Mesodermal cell (in vitro differentiated cells): ENCODE measurements at regions not wholly inside any gene's neighbourhood (a gene's known extent, or its start where the extent isn't known, plus 50 kb on each side); places are given as distances from the start of the nearest gene placed in this dataset.
"Not testable (repeated sequence)": the region's sequence is repeated elsewhere in the genome, so short reads cannot be mapped to it uniquely, and the experiment has no call there.

Experiments
- H3K27ac ChIP-seq: 2 replicates; pipeline ENCODE4 v1.7.0; 2013; ENCODE audit warnings: mild to moderate bottlenecking, low read depth, low read length, moderate library complexity; ENCODE audit not compliant: severe bottlenecking
- H3K36me3 ChIP-seq: 2 replicates; pipeline ENCODE4 v1.7.1; 2013; ENCODE audit warnings: mild to moderate bottlenecking, low read length, moderate library complexity; ENCODE audit not compliant: control insufficient read depth, insufficient read depth
- H3K4me1 ChIP-seq: one replicate; pipeline ENCODE4 v1.7.1; 2013; ENCODE audit warnings: mild to moderate bottlenecking, low read length; ENCODE audit not compliant: insufficient read depth, control insufficient read depth, poor library complexity, severe bottlenecking
- H3K4me3 ChIP-seq: 2 replicates; pipeline ENCODE4 v1.7.0; 2013; ENCODE audit warnings: low read length, control low read depth, mild to moderate bottlenecking; ENCODE audit not compliant: insufficient read depth, poor library complexity, severe bottlenecking; ENCODE audit errors: extremely low read depth
- H3K9me3 ChIP-seq: 2 replicates; pipeline ENCODE4 v1.7.1; 2013; ENCODE audit warnings: mild to moderate bottlenecking, low read length, moderate library complexity; ENCODE audit not compliant: control insufficient read depth
- WGBS, 2 experiments: methylation state at CpG; one replicate each; pipeline ENCODE4 v1.1.5; 2013; ENCODE audit warnings: missing lambda C conversion rate in 2 of 2; ENCODE audit not compliant: insufficient coverage in 2 of 2; 5-methylcytosine and 5-hydroxymethylcytosine counted together

GRCh38 chr11:126138636-126139035 lies 72.8 kb downstream of the RPUSD4 start:
- Histone ChIP-seq H3K27ac (no peak overlapping the region), H3K4me1 (peaks cover 29% of the 10 kb centered on the region), H3K9me3 (no peaks in the 10 kb centered on the region), H3K36me3 (no peaks in the 10 kb centered on the region), H3K4me3 (no peak overlapping the region)
- 95% methylated on average over 5 of the region's 7 CpGs; no CpG with 5 or more reads in 1 of the 2 experiments for WGBS, 2 experiments

DNA sequence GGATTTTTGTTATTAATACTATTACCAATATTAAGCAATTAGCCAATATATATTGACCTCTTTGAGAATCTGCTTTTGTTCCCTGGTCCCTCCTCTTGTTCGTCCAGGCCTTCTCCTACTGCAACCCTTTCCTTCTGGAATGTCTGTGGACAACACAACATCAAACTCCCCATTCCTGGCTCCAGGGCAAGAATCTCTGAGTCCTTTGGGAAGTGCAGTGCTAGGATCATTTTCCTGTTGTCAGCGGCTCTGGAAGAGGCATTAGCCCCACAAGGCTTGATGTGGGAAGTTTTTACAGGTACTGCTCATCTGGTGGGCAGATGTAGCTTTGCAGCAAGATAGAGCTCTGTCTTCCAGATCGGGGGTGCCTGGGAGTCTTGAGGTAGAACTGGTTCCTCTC lies 74.3 kb downstream of the RPUSD4 start:
- H3K36me3 ChIP-seq, result no peaks in the 10 kb centered on the region
- WGBS, 2 experiments, result 80% methylated on average over 2 of the region's 3 CpGs; no CpG with 5 or more reads in 1 of the 2 experiments
- no peak overlapping the region for H3K4me3 ChIP-seq
- H3K4me1 ChIP-seq, result peaks cover 36% of the 10 kb centered on the region
- H3K9me3 ChIP-seq, result no peaks in the 10 kb centered on the region
- H3K27ac ChIP-seq, result peak overlapping the region; percentile 89

DNA sequence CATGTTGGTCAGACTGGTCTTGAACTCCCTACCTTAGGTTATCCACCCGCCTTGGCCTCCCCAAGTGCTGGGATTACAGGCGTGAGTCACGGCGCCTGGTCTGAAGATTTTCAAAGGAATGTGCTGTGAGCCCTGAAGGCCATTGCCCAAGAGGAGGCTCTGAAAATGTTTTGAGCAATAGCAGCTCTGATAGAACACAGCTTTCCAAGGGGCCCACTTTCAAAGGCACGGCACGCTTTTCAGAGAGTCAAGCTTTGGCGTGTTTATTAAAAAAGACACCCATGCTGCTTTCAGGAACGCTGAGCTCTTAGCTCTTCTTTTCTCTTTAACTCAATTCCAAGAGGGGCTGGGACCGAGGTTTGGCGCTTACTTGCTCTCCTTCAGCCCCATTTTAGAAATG lies 73.8 kb upstream of the CDON start:
- H3K4me1 ChIP-seq, result peaks cover 36% of the 10 kb centered on the region
- H3K9me3 ChIP-seq, result no peaks in the 10 kb centered on the region
- H3K36me3 ChIP-seq, result no peaks in the 10 kb centered on the region
- peak overlapping the region; percentile 89 for H3K27ac ChIP-seq
- H3K4me3 ChIP-seq, result no peak overlapping the region
- WGBS, 2 experiments, result 90% methylated on average over 10 of the region's 10 CpGs

DNA sequence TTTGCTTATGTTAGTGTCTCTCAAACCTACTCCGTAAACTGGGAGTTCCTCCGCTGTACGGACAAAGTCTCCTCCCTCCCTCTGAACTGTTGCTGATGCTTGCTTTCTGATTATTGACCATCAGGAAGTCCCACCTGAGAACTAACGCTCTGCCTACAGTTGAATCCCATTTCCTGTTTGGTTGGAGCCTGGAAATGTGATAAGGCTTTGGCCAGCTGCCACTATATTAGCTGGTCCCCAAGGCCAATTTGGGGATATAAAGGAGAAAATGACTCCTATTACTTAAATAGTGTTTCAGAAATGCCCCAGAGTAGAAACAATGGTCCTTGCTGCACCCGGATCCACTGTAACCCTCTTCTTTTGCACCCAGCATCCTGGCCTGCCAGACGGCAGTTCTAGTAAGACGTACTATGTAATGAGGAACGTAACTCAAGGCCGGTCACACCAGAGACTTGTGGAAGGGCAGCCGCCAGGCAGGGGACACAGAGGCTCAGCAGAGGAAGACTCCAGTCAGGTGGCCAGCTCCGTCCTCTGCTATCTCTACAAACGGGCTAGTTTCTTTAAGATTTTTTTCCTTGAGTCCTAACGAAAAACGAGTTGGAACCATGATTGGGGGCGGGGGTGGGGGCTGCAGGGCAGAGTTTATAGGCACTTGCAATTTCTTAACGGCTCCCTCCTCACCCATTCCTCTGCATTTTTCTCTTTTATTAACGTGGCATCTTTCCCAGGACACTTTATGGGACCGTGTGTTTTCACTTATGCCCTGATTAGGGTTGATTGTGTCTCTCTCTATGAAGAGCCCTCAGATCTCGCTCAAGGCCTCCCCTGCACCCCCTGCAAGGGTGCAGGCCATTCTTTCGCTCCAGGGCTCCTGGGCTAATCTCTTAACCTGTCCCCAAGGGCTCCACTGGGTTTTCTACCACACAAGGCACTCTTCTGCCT lies 72.8 kb upstream of the CDON start:
- no peaks in the 10 kb centered on the region for H3K9me3 ChIP-seq
- H3K27ac ChIP-seq, result no peak overlapping the region
- H3K4me1 ChIP-seq, result peaks cover 36% of the 10 kb centered on the region
- 90 to 91% methylated on average over 11 to 15 of the region's 20 CpGs for WGBS, 2 experiments
- no peaks in the 10 kb centered on the region for H3K36me3 ChIP-seq
- H3K4me3 ChIP-seq, result no peak overlapping the region

- Histone ChIP-seq H3K4me1 (peaks cover 36% of the 10 kb centered on the region), H3K4me3 (no peak overlapping the region), H3K27ac (no peak overlapping the region), H3K36me3 (no peaks in the 10 kb centered on the region), H3K9me3 (no peaks in the 10 kb centered on the region)
- 80 to 93% methylated on average over 7 to 8 of the region's 8 CpGs for WGBS, 2 experiments
Observed at GRCh38 chr11:126134461-126135155, 71.9 kb upstream of the CDON start.

GRCh38 chr11:126133901-126134300 lies 71.2 kb upstream of the CDON start:
- Histone ChIP-seq H3K4me1 (peaks cover 30% of the 10 kb centered on the region), H3K9me3 (no peaks in the 10 kb centered on the region), H3K4me3 (no peak overlapping the region), H3K36me3 (no peaks in the 10 kb centered on the region), H3K27ac (no peak overlapping the region)
- 66 to 68% methylated on average over 8 of the region's 8 CpGs for WGBS, 2 experiments

DNA sequence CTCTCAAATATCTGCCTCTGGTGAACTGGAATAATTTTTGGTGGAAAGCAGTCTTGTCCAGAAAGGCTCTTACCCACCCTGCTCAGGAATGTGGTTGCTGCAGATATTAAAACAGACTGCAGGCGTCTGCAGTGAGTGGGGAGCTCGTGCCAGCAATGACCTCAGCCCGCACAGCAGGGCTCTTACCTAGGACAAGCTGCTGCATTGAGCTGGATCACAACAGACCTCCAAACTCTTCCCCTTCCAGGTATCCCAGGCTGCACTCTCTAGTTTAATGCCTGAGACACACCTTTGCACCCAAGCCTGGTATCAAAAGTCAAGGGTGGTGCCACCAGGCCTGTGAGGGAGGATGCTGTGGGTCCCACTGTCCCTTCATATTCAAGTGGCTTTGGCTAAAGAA lies 69.7 kb upstream of the CDON start:
- Histone ChIP-seq H3K9me3 (no peaks in the 10 kb centered on the region), H3K4me3 (no peak overlapping the region), H3K4me1 (peaks cover 20% of the 10 kb centered on the region), H3K27ac (no peak overlapping the region), H3K36me3 (no peaks in the 10 kb centered on the region)
- 62 to 78% methylated on average over 3 of the region's 3 CpGs for WGBS, 2 experiments

GRCh38 chr11:126130781-126131180 lies 68.1 kb upstream of the CDON start:
- WGBS, 2 experiments, result 84 to 87% methylated on average over 4 of the region's 11 CpGs
- H3K36me3 ChIP-seq, H3K4me3 ChIP-seq, H3K9me3 ChIP-seq, H3K27ac ChIP-seq: not testable (repeated sequence)
- peaks cover 11% of the 10 kb centered on the region for H3K4me1 ChIP-seq

DNA sequence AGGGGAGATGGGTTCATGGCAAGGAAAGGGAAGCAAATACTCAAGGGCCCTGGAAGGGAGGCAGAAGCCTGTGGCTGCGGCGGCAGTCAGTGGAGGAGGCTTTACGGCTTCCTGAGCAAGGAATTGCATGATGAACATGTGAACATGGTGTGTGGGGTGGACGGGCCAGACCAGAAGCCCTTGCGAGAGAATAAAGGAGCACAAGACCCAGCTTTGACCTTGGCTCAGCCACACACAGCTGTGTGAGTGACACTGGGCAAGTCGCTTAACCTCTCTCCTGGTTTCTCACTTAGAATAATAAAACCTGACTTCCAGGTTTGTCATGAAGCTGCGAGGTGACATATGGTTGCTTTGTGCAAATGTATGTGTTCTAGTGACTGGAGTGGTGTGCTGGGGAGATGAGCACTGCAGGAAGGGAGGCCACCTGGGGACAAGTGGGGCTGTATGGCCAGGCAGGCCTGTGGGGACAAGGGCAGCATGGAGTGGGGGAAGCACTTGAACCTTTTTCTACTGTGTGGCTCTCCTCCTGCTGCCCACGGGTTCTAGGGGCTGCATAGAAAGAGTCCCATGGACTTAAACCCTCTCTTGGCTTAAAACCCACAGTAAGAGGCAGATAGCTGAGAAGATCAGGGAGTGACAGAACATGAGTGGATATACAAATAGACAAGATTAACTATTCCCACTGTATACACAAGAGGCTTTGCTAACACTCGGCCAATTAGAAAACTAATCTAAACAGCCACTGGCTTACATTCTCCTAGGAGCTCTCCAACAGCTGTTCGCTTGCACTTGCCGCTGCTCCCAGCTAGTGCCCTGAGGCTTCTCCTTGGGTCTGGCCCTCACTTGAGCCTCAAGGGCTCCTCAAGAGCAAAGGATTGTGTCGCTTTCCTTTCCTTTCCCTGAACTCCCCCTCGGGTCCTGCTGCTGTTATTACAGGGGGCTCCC lies 67.3 kb upstream of the CDON start:
- no peaks in the 10 kb centered on the region for H3K9me3 ChIP-seq
- 85 to 86% methylated on average over 9 to 12 of the region's 13 CpGs for WGBS, 2 experiments
- no peaks in the 10 kb centered on the region for H3K36me3 ChIP-seq
- no peak overlapping the region for H3K27ac ChIP-seq
- no peak overlapping the region for H3K4me3 ChIP-seq
- peaks cover 11% of the 10 kb centered on the region for H3K4me1 ChIP-seq

DNA sequence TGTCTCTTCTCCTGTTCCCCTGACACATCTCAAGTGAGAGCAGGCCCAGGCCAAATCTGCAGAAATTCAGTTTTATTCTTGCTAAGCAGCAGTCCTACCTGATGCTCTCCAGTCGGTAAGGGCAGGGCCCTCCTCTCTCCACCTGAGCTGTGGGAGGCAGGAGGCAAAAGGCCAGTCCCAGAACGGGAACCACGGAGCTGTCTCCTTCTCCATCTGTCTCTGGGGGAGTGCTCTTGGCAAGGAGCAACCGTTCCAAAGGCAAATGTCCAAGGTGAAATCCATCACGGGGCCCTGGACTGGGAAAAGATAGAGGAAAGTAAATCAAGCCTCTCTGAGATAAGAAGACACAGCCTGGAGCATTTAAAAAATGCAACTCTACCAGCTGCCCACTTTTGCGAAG lies 65.2 kb upstream of the CDON start:
- Histone ChIP-seq H3K27ac (no peak overlapping the region), H3K36me3 (no peaks in the 10 kb centered on the region), H3K4me3 (no peak overlapping the region), H3K9me3 (no peaks in the 10 kb centered on the region), H3K4me1 (peaks cover 6% of the 10 kb centered on the region)
- WGBS, 2 experiments, result 62 to 65% methylated on average over 2 of the region's 6 CpGs
